Uterus (tissue), 2 donors: ENCODE measurements at regions not wholly inside any gene's neighbourhood (a gene's known extent, or its start where the extent isn't known, plus 50 kb on each side); places are given as distances from the start of the nearest gene placed in this dataset.

Source experiments
- CTCF ChIP-seq, 4 experiments: fragments of 200-600 bp in 2 of 4; fragments of 450-650 bp in 2 of 4; sonication (generic) in 2 of 4; IDR thresholded peaks; one replicate each; pipeline ENCODE4 v1.5.1; 2016 to 2019; ENCODE audit warnings: antibody characterized with exemption in 4 of 4, mild to moderate bottlenecking in 2 of 4, moderate library complexity in 1 of 4
- POLR2A ChIP-seq, 2 donors: fragments of 450-650 bp; IDR thresholded peaks; one replicate each; pipeline ENCODE4 v1.6.1; 2016; ENCODE audit warnings: antibody characterized with exemption in 2 of 2, mild to moderate bottlenecking in 1 of 2, moderate library complexity in 1 of 2

- TF ChIP-seq POLR2A (IDR thresholded peaks at IDR 0.05) (no peak), CTCF (IDR thresholded peaks at IDR 0.05) (no peak)
These were observed 189.2 kb upstream of the C14orf180 start for GRCh38 chr14:104390221-104390931.
